GM12875 (cell line): ENCODE measurements at regions not wholly inside any gene's neighbourhood (a gene's known extent, or its start where the extent isn't known, plus 50 kb on each side); places are given as distances from the start of the nearest gene placed in this dataset.

Experiments used
- H3K4me3 ChIP-seq: one replicate; pipeline ENCODE4 v1.5.1; 2011; ENCODE audit warnings: low read depth, low read length, control low read depth
- CTCF ChIP-seq: IDR thresholded peaks from 2 replicates; pipeline ENCODE4 v1.5.1; 2011; ENCODE audit warnings: low read depth, mild to moderate bottlenecking, control low read depth, inconsistent platforms, low read length, moderate library complexity, borderline replicate concordance; ENCODE audit not compliant: insufficient read depth

- no peak for TF ChIP-seq CTCF
- H3K4me3 ChIP-seq, result no peak overlapping the region
Observed at GRCh38 chr5:13307480-13307879, 637.0 kb downstream of the DNAH5 start.

GRCh38 chr5:13303445-13303844 is 641.0 kb downstream of the DNAH5 start:
- H3K4me3 ChIP-seq, result no peak overlapping the region
- TF ChIP-seq CTCF, result no peak

GRCh38 chr5:13278811-13279210 is 665.7 kb downstream of the DNAH5 start:
- no peak for TF ChIP-seq CTCF

GRCh38 chr5:13278148-13278547 is 666.3 kb downstream of the DNAH5 start:
- 0 out of 2 replicates have a peak, but pooled peaks have one; percentile 25 for TF ChIP-seq CTCF
- H3K4me3 ChIP-seq, result no peak overlapping the region

More at GRCh38 chr5:13278811-13279210, 665.7 kb downstream of the DNAH5 start:
- H3K4me3 ChIP-seq, result no peak overlapping the region

- no peak for TF ChIP-seq CTCF
- H3K4me3 ChIP-seq, result no peak overlapping the region
Observed at GRCh38 chr5:13276156-13276555, 668.3 kb downstream of the DNAH5 start.

- no peak for TF ChIP-seq CTCF
Observed at GRCh38 chr5:13263701-13264100, 680.8 kb downstream of the DNAH5 start.

GRCh38 chr5:13253111-13253510 is 691.4 kb downstream of the DNAH5 start:
- no peak for TF ChIP-seq CTCF
- no peak overlapping the region for H3K4me3 ChIP-seq

More at GRCh38 chr5:13263701-13264100, 680.8 kb downstream of the DNAH5 start:
- no peak overlapping the region for H3K4me3 ChIP-seq
